HL-60 (cell line): ENCODE measurements at regions not wholly inside any gene's neighbourhood (a gene's known extent, or its start where the extent isn't known, plus 50 kb on each side); places are given as distances from the start of the nearest gene placed in this dataset.

Experiments
- CTCF ChIP-seq: IDR thresholded peaks from one replicate; pipeline ENCODE4 v1.5.1; 2011; ENCODE audit warnings: low read length, control low read depth, inconsistent platforms; ENCODE audit not compliant: insufficient read depth
- GABPA ChIP-seq: IDR thresholded peaks from 2 replicates; pipeline ENCODE4 v1.6.1; 2012; ENCODE audit warnings: low read depth
- POLR2AphosphoS5 ChIP-seq: IDR thresholded peaks from 2 replicates; pipeline ENCODE4 v1.6.1; 2012; ENCODE audit warnings: low read depth
- TF ChIP-seq, protein P1 (sequence below): IDR thresholded peaks from 2 replicates; pipeline ENCODE4 v1.6.1; 2012; ENCODE audit warnings: low read depth; ENCODE audit not compliant: insufficient replicate concordance

DNA sequence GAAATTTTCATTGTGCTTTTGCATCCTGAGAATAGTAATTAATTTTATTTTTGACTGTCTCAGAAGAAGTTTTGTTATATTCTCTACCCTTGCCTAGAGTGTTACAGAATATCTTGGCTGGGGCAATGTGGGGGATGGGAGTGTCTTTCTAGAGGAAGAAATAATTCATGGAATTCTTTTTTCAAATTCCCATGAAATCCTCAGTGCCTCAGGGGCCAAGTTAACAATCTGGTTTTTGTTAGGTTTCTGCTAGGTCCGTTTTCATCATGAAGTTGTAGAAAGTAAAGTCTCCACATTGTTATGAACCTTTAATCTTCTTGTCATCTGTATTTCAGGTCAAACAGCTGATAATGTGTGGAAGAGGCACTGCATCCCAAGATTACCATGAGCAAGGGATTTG is 145.6 kb upstream of the GYPC start:
- TF ChIP-seq CTCF (no peak), POLR2AphosphoS5 (no peak), GABPA (no peak)
- TF ChIP-seq, protein P1, sequence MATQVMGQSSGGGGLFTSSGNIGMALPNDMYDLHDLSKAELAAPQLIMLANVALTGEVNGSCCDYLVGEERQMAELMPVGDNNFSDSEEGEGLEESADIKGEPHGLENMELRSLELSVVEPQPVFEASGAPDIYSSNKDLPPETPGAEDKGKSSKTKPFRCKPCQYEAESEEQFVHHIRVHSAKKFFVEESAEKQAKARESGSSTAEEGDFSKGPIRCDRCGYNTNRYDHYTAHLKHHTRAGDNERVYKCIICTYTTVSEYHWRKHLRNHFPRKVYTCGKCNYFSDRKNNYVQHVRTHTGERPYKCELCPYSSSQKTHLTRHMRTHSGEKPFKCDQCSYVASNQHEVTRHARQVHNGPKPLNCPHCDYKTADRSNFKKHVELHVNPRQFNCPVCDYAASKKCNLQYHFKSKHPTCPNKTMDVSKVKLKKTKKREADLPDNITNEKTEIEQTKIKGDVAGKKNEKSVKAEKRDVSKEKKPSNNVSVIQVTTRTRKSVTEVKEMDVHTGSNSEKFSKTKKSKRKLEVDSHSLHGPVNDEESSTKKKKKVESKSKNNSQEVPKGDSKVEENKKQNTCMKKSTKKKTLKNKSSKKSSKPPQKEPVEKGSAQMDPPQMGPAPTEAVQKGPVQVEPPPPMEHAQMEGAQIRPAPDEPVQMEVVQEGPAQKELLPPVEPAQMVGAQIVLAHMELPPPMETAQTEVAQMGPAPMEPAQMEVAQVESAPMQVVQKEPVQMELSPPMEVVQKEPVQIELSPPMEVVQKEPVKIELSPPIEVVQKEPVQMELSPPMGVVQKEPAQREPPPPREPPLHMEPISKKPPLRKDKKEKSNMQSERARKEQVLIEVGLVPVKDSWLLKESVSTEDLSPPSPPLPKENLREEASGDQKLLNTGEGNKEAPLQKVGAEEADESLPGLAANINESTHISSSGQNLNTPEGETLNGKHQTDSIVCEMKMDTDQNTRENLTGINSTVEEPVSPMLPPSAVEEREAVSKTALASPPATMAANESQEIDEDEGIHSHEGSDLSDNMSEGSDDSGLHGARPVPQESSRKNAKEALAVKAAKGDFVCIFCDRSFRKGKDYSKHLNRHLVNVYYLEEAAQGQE: no peak
